Stomach (tissue), 8 donors: ENCODE measurements at regions not wholly inside any gene's neighbourhood (a gene's known extent, or its start where the extent isn't known, plus 50 kb on each side); places are given as distances from the start of the nearest gene placed in this dataset.

Experiments
- DNase-seq, 2 donors: peaks; one replicate each; pipeline versions ENCODE4 v3.0.0 to v3.0.0-alpha.2; 2013 to 2019
- H3K27ac ChIP-seq, 5 donors: fragments of 200-600 bp in 4 of 5; sonication (generic) in 4 of 5; one replicate each; pipeline ENCODE4 v1.5.1; 2013 to 2019; ENCODE audit warnings: mild to moderate bottlenecking in 1 of 5, moderate library complexity in 1 of 5
- H3K27me3 ChIP-seq, 3 donors: fragments of 200-600 bp; sonication (generic); one replicate each; pipeline ENCODE4 v1.5.1; 2017 to 2019; ENCODE audit warnings: mixed run types in 1 of 3
- H3K36me3 ChIP-seq, 4 donors: fragments of 200-600 bp; sonication (generic); 1 replicate in 3 of 4; 2 replicates in 1 of 4; pipeline ENCODE4 v1.5.1; 2016 to 2019
- H3K4me1 ChIP-seq, 4 donors: fragments of 200-600 bp; sonication (generic); one replicate each; pipeline ENCODE4 v1.5.1; 2016 to 2019
- H3K4me3 ChIP-seq, 4 donors: fragments of 200-600 bp; sonication (generic) in 3 of 4; one replicate each; pipeline ENCODE4 v1.5.1; 2016 to 2019; ENCODE audit warnings: mild to moderate bottlenecking in 1 of 4
- H3K9me3 ChIP-seq, 4 donors: fragments of 200-600 bp; sonication (generic); one replicate each; pipeline ENCODE4 v1.5.1; 2016 to 2019
- EP300 ChIP-seq: sonication (generic); formaldehyde crosslinking; IDR thresholded peaks from one replicate; pipeline ENCODE4 v1.6.1; 2017; ENCODE audit warnings: antibody characterized with exemption
- POLR2A ChIP-seq, 4 donors: fragments of 450-650 bp; IDR thresholded peaks; one replicate each; pipeline ENCODE4 v1.6.1; 2016; ENCODE audit warnings: antibody characterized with exemption in 4 of 4, control low read depth in 2 of 4, mild to moderate bottlenecking in 1 of 4, moderate library complexity in 1 of 4
- POLR2AphosphoS5 ChIP-seq, 3 donors: sonication (generic); formaldehyde crosslinking; IDR thresholded peaks; one replicate each; pipeline ENCODE4 v1.6.1; 2016; ENCODE audit warnings: antibody characterized with exemption in 3 of 3
- WGBS, 5 donors: extraction: QIAGEN DNeasy Blood & Tissue Kit in 3 of 5; methylation state at CpG; one replicate each; pipeline versions ENCODE4 v1.1.5 to v1.1.7; 2013 to 2018; 5-methylcytosine and 5-hydroxymethylcytosine counted together
- intact Hi-C: fragments of 100-400 bp; cut with DNase I; formaldehyde crosslinking; loops from one replicate; pipeline ENCODE4 v1.15.1; 2023; ENCODE audit warnings: low total_unique reads
- TF ChIP-seq, protein P1 (sequence below), 7 experiments: fragments of 450-650 bp in 4 of 7; fragments of 200-600 bp in 3 of 7; sonication (generic) in 3 of 7; IDR thresholded peaks; one replicate each; pipeline ENCODE4 v1.5.1; 2016 to 2019; ENCODE audit warnings: antibody characterized with exemption in 7 of 7, control low read depth in 2 of 7, mild to moderate bottlenecking in 1 of 7
- donor health status: healthy with polysubstance abuse.
- donor health status: Bipolar disorder and iron deficiency.
- donor health status: healthy.

DNA sequence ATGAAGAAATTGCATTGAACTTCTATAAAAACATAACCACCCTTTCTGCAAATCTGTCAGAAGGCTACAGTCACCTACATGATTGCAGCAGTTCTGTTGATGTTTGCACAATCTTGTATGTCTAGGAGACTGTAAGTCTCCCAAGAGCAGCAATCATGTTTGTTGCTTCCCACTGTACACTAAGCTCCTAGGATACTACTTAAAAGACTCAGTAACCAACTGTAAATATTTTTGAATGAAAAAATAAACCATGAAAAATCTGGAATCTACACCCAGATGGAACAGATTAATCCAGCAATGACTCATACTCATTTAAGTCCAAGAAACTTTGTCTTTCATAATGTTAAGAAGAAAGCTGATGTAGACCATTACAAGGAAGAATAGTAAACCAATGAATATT is 168.5 kb upstream of the ATXN1 start:
- no peaks in the 10 kb centered on the region for H3K9me3 ChIP-seq
- no peaks in the 10 kb centered on the region for H3K36me3 ChIP-seq
- TF ChIP-seq POLR2A (IDR thresholded peaks at IDR 0.05) (no peak), POLR2AphosphoS5 (IDR thresholded peaks at IDR 0.05) (no peak), EP300 (no peak)
- TF ChIP-seq, protein P1, sequence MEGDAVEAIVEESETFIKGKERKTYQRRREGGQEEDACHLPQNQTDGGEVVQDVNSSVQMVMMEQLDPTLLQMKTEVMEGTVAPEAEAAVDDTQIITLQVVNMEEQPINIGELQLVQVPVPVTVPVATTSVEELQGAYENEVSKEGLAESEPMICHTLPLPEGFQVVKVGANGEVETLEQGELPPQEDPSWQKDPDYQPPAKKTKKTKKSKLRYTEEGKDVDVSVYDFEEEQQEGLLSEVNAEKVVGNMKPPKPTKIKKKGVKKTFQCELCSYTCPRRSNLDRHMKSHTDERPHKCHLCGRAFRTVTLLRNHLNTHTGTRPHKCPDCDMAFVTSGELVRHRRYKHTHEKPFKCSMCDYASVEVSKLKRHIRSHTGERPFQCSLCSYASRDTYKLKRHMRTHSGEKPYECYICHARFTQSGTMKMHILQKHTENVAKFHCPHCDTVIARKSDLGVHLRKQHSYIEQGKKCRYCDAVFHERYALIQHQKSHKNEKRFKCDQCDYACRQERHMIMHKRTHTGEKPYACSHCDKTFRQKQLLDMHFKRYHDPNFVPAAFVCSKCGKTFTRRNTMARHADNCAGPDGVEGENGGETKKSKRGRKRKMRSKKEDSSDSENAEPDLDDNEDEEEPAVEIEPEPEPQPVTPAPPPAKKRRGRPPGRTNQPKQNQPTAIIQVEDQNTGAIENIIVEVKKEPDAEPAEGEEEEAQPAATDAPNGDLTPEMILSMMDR (IDR thresholded peaks at IDR 0.05): no peak
- no peak overlapping the region for H3K4me3 ChIP-seq
- intact Hi-C loops: no loop called here
- H3K4me1 ChIP-seq: no peaks in the 10 kb centered on the region
- H3K27me3 ChIP-seq: no peaks in the 10 kb centered on the region
- peak in 1 of 2 donors; percentile 64 for DNase-seq
- H3K27ac ChIP-seq: no peak overlapping the region

DNA sequence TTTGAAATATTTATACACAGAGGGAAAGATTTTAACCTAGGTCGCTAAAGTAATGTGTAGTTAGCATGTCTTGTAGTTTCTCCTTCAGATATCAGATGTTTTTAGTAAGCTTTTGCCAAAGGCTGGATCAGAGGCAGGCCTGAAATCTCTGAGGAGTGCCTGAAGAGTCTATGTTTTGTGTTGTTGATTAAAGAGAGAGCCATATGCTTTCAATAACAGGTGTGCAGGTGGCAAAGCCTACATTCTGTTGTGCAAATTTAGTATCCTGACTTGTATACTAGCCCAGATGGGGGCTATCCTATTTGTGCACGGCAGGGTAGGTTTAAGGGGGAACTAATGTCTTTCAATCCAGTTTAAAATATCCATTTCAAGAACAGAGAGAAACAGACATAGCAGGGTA is 167.1 kb upstream of the ATXN1 start:
- no peak for TF ChIP-seq POLR2AphosphoS5 (IDR thresholded peaks at IDR 0.05)
- TF ChIP-seq, protein P1 (IDR thresholded peaks at IDR 0.05): no peak
- TF ChIP-seq EP300: no peak
- no peak for TF ChIP-seq POLR2A (IDR thresholded peaks at IDR 0.05)
- Histone ChIP-seq H3K4me3 (no peak overlapping the region), H3K4me1 (no peaks in the 10 kb centered on the region), H3K27me3 (no peaks in the 10 kb centered on the region), H3K9me3 (no peaks in the 10 kb centered on the region), H3K27ac (no peak overlapping the region), H3K36me3 (no peaks in the 10 kb centered on the region)
- DNase-seq: no peak
- intact Hi-C loops: no loop called here
- WGBS, 5 donors: 74 to 89% (median 85%) methylated on average over 2 of the region's 2 CpGs

DNA sequence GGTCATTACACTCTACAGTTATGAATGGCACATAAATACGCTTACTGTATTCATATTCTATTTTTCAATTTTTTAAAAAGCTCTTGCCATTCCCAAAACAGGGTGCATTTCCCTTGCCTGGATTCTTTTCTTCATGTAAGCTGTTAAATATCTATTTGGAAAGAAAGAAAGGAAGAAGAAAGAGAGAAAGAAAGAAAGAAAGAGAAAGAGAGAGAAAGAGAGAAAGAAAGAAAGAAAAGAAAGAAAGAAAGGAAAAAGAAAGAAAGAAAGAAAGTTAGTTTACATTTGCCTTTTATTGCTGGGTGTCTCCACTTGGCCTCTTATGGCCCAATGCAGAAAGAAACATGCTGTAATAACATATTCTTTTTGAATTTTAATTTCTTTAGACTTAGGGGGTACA is 165.9 kb upstream of the ATXN1 start:
- Histone ChIP-seq H3K4me3 (no peak overlapping the region), H3K27me3 (no peaks in the 10 kb centered on the region), H3K27ac (no peak overlapping the region), H3K9me3 (no peaks in the 10 kb centered on the region), H3K36me3 (no peaks in the 10 kb centered on the region), H3K4me1 (no peaks in the 10 kb centered on the region)
- no peak for TF ChIP-seq POLR2A (IDR thresholded peaks at IDR 0.05)
- TF ChIP-seq, protein P1 (IDR thresholded peaks at IDR 0.05): no peak
- no peak for TF ChIP-seq POLR2AphosphoS5 (IDR thresholded peaks at IDR 0.05)
- TF ChIP-seq EP300: no peak
- WGBS, 5 donors: 91 to 100% (median 97%) methylated on average over 1 of the region's 1 CpG
- no peak for DNase-seq
- intact Hi-C loops: no loop called here

DNA sequence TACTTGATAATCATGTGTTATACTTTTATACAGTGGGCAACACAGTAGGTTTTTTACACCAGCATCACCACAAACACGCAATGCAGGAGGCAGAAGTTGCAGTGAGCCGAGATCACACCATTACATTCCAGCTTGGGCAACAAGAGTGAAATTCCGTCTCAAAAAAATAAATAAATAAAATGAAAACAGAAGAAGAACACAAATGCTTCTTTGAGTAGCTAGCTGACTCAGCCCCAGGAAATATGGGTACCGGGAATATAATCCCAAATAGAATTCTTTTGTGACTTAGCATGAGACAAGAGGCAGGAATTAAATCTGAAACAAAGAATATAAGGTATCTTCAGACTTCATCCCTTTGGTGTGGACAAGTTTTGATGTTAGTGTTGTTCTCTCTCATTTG is 164.2 kb upstream of the ATXN1 start:
- H3K36me3 ChIP-seq: no peaks in the 10 kb centered on the region
- no peak for DNase-seq
- H3K4me3 ChIP-seq: no peak overlapping the region
- H3K4me1 ChIP-seq: no peaks in the 10 kb centered on the region
- TF ChIP-seq POLR2A (IDR thresholded peaks at IDR 0.05): no peak
- TF ChIP-seq, protein P1 (IDR thresholded peaks at IDR 0.05): no peak
- no peak for TF ChIP-seq EP300
- TF ChIP-seq POLR2AphosphoS5 (IDR thresholded peaks at IDR 0.05): no peak
- no peaks in the 10 kb centered on the region for H3K9me3 ChIP-seq
- H3K27me3 ChIP-seq: no peaks in the 10 kb centered on the region
- WGBS, 5 donors: 73 to 92% (median 79%) methylated on average over 4 of the region's 4 CpGs
- H3K27ac ChIP-seq: no peak overlapping the region
- intact Hi-C loops: no loop called here
